ENCODE measurements at regions not wholly inside any gene's neighbourhood (a gene's known extent, or its start where the extent isn't known, plus 50 kb on each side); places are given as distances from the start of the nearest gene placed in this dataset.

GRCh38 chr20:23225407-23226060 lies 125.1 kb upstream of the NXT1 start:
- TF ChIP-seq CTCF (optimal IDR thresholded peaks at IDR 0.05 in 1 of 3, IDR thresholded peaks at IDR 0.05 in 1 of 3, conservative IDR thresholded peaks at IDR 0.05 in 1 of 3; ENCODE audit: extremely low read depth in 1 of 3, insufficient read depth in 2 of 3, low read length in 3 of 3) = no peak
- TF ChIP-seq EZH2 (IDR thresholded peaks at IDR 0.05; ENCODE audit: low read length) = no peak

Data from keratinocyte (primary cell).